G401.6 (cell line): ENCODE measurements at regions not wholly inside any gene's neighbourhood (a gene's known extent, or its start where the extent isn't known, plus 50 kb on each side); places are given as distances from the start of the nearest gene placed in this dataset.

Source experiments
- FAIRE-seq: peaks from 2 replicates; lab custom pipeline; 2012; peaks lifted over from hg19 to GRCh38; lab: Jason Lieb, UNC

- no peak for FAIRE-seq
Observed at GRCh38 chr7:54810401-54810800, 51.4 kb upstream of the SEC61G start.

- no peak for FAIRE-seq
Observed at GRCh38 chr7:54811041-54811845, 52.2 kb upstream of the SEC61G start.

GRCh38 chr7:54811846-54812254 lies 52.8 kb upstream of the SEC61G start:
- FAIRE-seq = no peak

- FAIRE-seq = no peak
Observed at GRCh38 chr7:54812756-54813322, 53.8 kb upstream of the SEC61G start.

- FAIRE-seq = no peak
Observed at GRCh38 chr7:54813398-54813797, 54.4 kb upstream of the SEC61G start.

GRCh38 chr7:54814401-54814800 lies 55.4 kb upstream of the SEC61G start:
- no peak for FAIRE-seq

GRCh38 chr7:54817152-54817551 lies 58.1 kb upstream of the SEC61G start:
- FAIRE-seq = no peak

- no peak for FAIRE-seq
Observed at GRCh38 chr7:54823776-54824175, 64.8 kb upstream of the SEC61G start.

- FAIRE-seq = no peak
Observed at GRCh38 chr7:54824655-54825054, 65.6 kb upstream of the SEC61G start.

GRCh38 chr7:54825368-54825767 lies 66.4 kb upstream of the SEC61G start:
- FAIRE-seq = no peak

GRCh38 chr7:54827734-54828133 lies 68.7 kb upstream of the SEC61G start:
- no peak for FAIRE-seq

GRCh38 chr7:54831046-54831643 lies 72.1 kb upstream of the SEC61G start:
- FAIRE-seq = no peak

- no peak for FAIRE-seq
Observed at GRCh38 chr7:54831644-54832095, 72.7 kb upstream of the SEC61G start.

- FAIRE-seq = no peak
Observed at GRCh38 chr7:54833001-54833467, 74.0 kb upstream of the SEC61G start.

GRCh38 chr7:54837168-54837567 lies 78.2 kb upstream of the SEC61G start:
- FAIRE-seq = no peak

- FAIRE-seq = no peak
Observed at GRCh38 chr7:54837761-54838160, 78.8 kb upstream of the SEC61G start.

- FAIRE-seq = no peak
Observed at GRCh38 chr7:54838175-54838910, 79.3 kb upstream of the SEC61G start.

- FAIRE-seq = no peak
Observed at GRCh38 chr7:54839575-54840213, 80.7 kb upstream of the SEC61G start.

- no peak for FAIRE-seq
Observed at GRCh38 chr7:54841772-54842697, 83.0 kb upstream of the SEC61G start.

- no peak for FAIRE-seq
Observed at GRCh38 chr7:54843841-54844355, 84.9 kb upstream of the SEC61G start.

- FAIRE-seq = no peak
Observed at GRCh38 chr7:54846273-54846672, 87.3 kb upstream of the SEC61G start.
